ENCODE measurements at regions not wholly inside any gene's neighbourhood (a gene's known extent, or its start where the extent isn't known, plus 50 kb on each side); places are given as distances from the start of the nearest gene placed in this dataset.

- TF ChIP-seq CTCF (conservative IDR thresholded peaks at IDR 0.05) = no peak
- TF ChIP-seq EZH2 (IDR thresholded peaks at IDR 0.05; ENCODE audit: low read depth) = no peak
These were observed 171.7 kb downstream of the TLR4 start for GRCh38 chr9:117875886-117876285.
